ENCODE measurements at regions not wholly inside any gene's neighbourhood (a gene's known extent, or its start where the extent isn't known, plus 50 kb on each side); places are given as distances from the start of the nearest gene placed in this dataset.

- Histone ChIP-seq H3K4me3 (ENCODE audit: low read length) (no peak overlapping the region), H3K4me2 (ENCODE audit: low read length) (no peak overlapping the region), H3K79me2 (ENCODE audit: low read length) (no peaks in the 10 kb centered on the region), H3K9ac (ENCODE audit: low read length) (no peak overlapping the region), H3K27me3 (ENCODE audit: low read depth, low read length) (no peaks in the 10 kb centered on the region), H3K27ac (ENCODE audit: low read length) (no peak overlapping the region), H3K9me3 (ENCODE audit: insufficient read depth, low read length) (no peaks in the 10 kb centered on the region), H3K36me3 (replicated peaks; ENCODE audit: low read depth, low read length) (no peaks in the 10 kb centered on the region), H2AFZ (ENCODE audit: low read depth, low read length) (no peak overlapping the region), H4K20me1 (ENCODE audit: insufficient read depth, low read length) (no peaks in the 10 kb centered on the region), H3K4me1 (ENCODE audit: low read length) (no peaks in the 10 kb centered on the region)
- TF ChIP-seq, protein P1, sequence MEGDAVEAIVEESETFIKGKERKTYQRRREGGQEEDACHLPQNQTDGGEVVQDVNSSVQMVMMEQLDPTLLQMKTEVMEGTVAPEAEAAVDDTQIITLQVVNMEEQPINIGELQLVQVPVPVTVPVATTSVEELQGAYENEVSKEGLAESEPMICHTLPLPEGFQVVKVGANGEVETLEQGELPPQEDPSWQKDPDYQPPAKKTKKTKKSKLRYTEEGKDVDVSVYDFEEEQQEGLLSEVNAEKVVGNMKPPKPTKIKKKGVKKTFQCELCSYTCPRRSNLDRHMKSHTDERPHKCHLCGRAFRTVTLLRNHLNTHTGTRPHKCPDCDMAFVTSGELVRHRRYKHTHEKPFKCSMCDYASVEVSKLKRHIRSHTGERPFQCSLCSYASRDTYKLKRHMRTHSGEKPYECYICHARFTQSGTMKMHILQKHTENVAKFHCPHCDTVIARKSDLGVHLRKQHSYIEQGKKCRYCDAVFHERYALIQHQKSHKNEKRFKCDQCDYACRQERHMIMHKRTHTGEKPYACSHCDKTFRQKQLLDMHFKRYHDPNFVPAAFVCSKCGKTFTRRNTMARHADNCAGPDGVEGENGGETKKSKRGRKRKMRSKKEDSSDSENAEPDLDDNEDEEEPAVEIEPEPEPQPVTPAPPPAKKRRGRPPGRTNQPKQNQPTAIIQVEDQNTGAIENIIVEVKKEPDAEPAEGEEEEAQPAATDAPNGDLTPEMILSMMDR (IDR thresholded peaks at IDR 0.05; ENCODE audit: low read depth, low read length): no peak
- no peak for TF ChIP-seq EZH2phosphoT487 (IDR thresholded peaks at IDR 0.05; ENCODE audit: low read depth)
These were observed 129.1 kb upstream of the THBS2 start for GRCh38 chr6:169382735-169383134.

DNA sequence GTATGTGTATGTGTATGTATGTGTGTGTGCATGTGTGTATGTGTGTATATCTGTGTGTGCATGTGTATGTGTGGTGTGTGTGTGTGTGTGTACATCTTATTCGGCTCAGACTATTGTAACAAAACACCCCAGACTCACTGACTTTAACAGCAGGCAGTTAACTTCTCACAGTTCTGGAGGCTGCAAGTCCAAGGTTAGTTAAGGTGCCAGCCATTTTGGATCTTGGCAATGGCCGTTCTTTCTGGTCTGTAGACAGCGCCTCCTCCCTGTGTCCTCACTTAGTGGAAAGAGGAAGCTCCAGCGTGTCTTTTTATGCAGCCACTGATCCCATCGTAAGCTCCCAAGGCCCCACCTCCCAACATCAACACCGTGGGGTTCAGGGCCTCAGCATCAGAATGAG is 128.3 kb upstream of the THBS2 start:
- no peaks in the 10 kb centered on the region for H3K79me2 ChIP-seq (ENCODE audit: low read length)

DNA sequence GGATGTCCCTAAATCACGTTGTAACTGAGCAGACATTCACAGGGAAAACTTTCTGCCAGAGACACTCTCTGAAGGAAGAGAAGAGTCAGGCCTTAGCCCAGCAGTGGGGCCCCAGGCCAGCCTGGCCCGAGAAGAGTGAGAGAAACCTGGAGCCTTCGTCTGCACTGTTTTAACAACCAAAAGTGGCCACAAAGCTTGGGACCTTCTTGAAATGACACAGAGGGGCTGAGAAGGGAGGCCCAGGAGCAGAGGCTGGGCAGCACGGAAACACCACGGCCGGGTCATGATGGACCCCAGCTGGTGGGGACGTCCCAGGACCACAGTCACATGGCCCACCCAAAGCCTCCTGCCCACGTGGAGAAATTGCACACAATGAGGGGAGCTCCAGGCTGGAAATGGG is 126.8 kb upstream of the THBS2 start:
- no peaks in the 10 kb centered on the region for H3K4me1 ChIP-seq (ENCODE audit: low read length)
- no peaks in the 10 kb centered on the region for H3K79me2 ChIP-seq (ENCODE audit: low read length)
- H3K9ac ChIP-seq (ENCODE audit: low read length): no peak overlapping the region
- H4K20me1 ChIP-seq (ENCODE audit: insufficient read depth, low read length): no peaks in the 10 kb centered on the region
- no peak overlapping the region for H2AFZ ChIP-seq (ENCODE audit: low read depth, low read length)
- H3K36me3 ChIP-seq (replicated peaks; ENCODE audit: low read depth, low read length): no peaks in the 10 kb centered on the region
- TF ChIP-seq EZH2phosphoT487 (IDR thresholded peaks at IDR 0.05; ENCODE audit: low read depth): no peak
- TF ChIP-seq, protein P1 (IDR thresholded peaks at IDR 0.05; ENCODE audit: low read depth, low read length): no peak
- H3K27ac ChIP-seq (ENCODE audit: low read length): no peak overlapping the region
- H3K27me3 ChIP-seq (ENCODE audit: low read depth, low read length): no peaks in the 10 kb centered on the region
- H3K4me3 ChIP-seq (ENCODE audit: low read length): no peak overlapping the region
- no peaks in the 10 kb centered on the region for H3K9me3 ChIP-seq (ENCODE audit: insufficient read depth, low read length)
- H3K4me2 ChIP-seq (ENCODE audit: low read length): no peak overlapping the region

More for the DNA sequence above, 128.3 kb upstream of the THBS2 start:
- H3K9ac ChIP-seq (ENCODE audit: low read length): no peak overlapping the region
- H3K27me3 ChIP-seq (ENCODE audit: low read depth, low read length): no peaks in the 10 kb centered on the region
- H3K36me3 ChIP-seq (replicated peaks; ENCODE audit: low read depth, low read length): no peaks in the 10 kb centered on the region
- no peak overlapping the region for H3K27ac ChIP-seq (ENCODE audit: low read length)
- no peaks in the 10 kb centered on the region for H4K20me1 ChIP-seq (ENCODE audit: insufficient read depth, low read length)
- no peaks in the 10 kb centered on the region for H3K4me1 ChIP-seq (ENCODE audit: low read length)
- no peak overlapping the region for H3K4me3 ChIP-seq (ENCODE audit: low read length)
- TF ChIP-seq, protein P1 (IDR thresholded peaks at IDR 0.05; ENCODE audit: low read depth, low read length): no peak
- TF ChIP-seq EZH2phosphoT487 (IDR thresholded peaks at IDR 0.05; ENCODE audit: low read depth): no peak
- no peak overlapping the region for H2AFZ ChIP-seq (ENCODE audit: low read depth, low read length)
- H3K4me2 ChIP-seq (ENCODE audit: low read length): no peak overlapping the region
- H3K9me3 ChIP-seq (ENCODE audit: insufficient read depth, low read length): no peaks in the 10 kb centered on the region

- H4K20me1 ChIP-seq (ENCODE audit: insufficient read depth, low read length): no peaks in the 10 kb centered on the region
- H3K79me2 ChIP-seq (ENCODE audit: low read length): no peaks in the 10 kb centered on the region
- H3K4me2 ChIP-seq (ENCODE audit: low read length): no peak overlapping the region
- H3K9ac ChIP-seq (ENCODE audit: low read length): no peak overlapping the region
- H3K9me3 ChIP-seq (ENCODE audit: insufficient read depth, low read length): no peaks in the 10 kb centered on the region
- H3K27me3 ChIP-seq (ENCODE audit: low read depth, low read length): no peaks in the 10 kb centered on the region
- H3K4me1 ChIP-seq (ENCODE audit: low read length): no peaks in the 10 kb centered on the region
- H3K36me3 ChIP-seq (replicated peaks; ENCODE audit: low read depth, low read length): no peaks in the 10 kb centered on the region
- TF ChIP-seq EZH2phosphoT487 (IDR thresholded peaks at IDR 0.05; ENCODE audit: low read depth): no peak
- TF ChIP-seq, protein P1 (IDR thresholded peaks at IDR 0.05; ENCODE audit: low read depth, low read length): no peak
- H3K27ac ChIP-seq (ENCODE audit: low read length): no peak overlapping the region
- H3K4me3 ChIP-seq (ENCODE audit: low read length): no peak overlapping the region
- H2AFZ ChIP-seq (ENCODE audit: low read depth, low read length): no peak overlapping the region
These were observed 125.9 kb upstream of the THBS2 start for GRCh38 chr6:169379495-169380070.

Data from OCI-LY3 (cell line).